ENCODE measurements at regions not wholly inside any gene's neighbourhood (a gene's known extent, or its start where the extent isn't known, plus 50 kb on each side); places are given as distances from the start of the nearest gene placed in this dataset.

DNA sequence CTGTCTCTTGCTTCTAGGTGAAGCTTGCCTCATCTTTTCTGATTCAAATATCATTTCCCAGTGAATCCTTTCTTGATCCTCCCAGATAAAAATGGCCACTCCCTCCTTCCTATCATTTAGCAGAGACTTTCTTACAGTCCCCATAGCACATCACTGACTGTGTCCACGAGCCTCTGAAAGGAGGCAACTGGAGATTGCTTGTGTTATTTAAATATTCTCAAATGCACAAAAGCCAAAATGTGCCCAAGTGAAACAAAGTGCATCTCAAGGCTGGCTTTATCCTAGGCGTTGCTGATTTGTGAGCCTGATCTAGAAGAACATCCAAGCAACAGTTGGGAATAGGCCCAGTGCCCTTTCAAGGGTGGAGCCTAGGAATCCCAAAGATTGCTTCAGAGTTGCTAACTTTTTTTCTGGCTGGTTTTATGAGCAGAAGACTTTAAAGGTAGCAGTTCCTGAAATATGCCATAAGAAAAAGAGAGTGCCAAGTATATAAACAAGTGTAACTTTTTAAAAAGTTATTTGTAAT lies 393.6 kb downstream of the CD83 start:
- ATAC-seq (ENCODE audit: insufficient read depth, low FRiP score) (no peak), DNase-seq (no peak)
- TF ChIP-seq, protein P1, sequence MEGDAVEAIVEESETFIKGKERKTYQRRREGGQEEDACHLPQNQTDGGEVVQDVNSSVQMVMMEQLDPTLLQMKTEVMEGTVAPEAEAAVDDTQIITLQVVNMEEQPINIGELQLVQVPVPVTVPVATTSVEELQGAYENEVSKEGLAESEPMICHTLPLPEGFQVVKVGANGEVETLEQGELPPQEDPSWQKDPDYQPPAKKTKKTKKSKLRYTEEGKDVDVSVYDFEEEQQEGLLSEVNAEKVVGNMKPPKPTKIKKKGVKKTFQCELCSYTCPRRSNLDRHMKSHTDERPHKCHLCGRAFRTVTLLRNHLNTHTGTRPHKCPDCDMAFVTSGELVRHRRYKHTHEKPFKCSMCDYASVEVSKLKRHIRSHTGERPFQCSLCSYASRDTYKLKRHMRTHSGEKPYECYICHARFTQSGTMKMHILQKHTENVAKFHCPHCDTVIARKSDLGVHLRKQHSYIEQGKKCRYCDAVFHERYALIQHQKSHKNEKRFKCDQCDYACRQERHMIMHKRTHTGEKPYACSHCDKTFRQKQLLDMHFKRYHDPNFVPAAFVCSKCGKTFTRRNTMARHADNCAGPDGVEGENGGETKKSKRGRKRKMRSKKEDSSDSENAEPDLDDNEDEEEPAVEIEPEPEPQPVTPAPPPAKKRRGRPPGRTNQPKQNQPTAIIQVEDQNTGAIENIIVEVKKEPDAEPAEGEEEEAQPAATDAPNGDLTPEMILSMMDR (IDR thresholded peaks at IDR 0.05; ENCODE audit: control extremely low read depth, extremely low read depth) = no peak
- 85 to 90% methylated on average over 2 of the region's 2 CpGs for WGBS, 2 donors
- Histone ChIP-seq H3K4me1 (ENCODE audit: control insufficient read depth in 5 of 5, insufficient read depth in 5 of 5, low read length in 5 of 5) (no peaks in the 10 kb centered on the region), H3K27ac (ENCODE audit: low read depth in 1 of 2, low read length in 1 of 2) (no peak overlapping the region), H3K9me3 (ENCODE audit: control insufficient read depth in 4 of 4, insufficient read depth in 3 of 4, low read length in 3 of 4) (no peaks in the 10 kb centered on the region), H3K4me3 (no peak overlapping the region), H3K27me3 (ENCODE audit: control insufficient read depth in 3 of 3, insufficient read depth in 3 of 3, low read length in 2 of 3) (no peaks in the 10 kb centered on the region), H3K36me3 (ENCODE audit: control insufficient read depth in 4 of 4, insufficient read depth in 4 of 4, low read length in 4 of 4) (no peaks in the 10 kb centered on the region), H3K9ac (ENCODE audit: insufficient read depth in 1 of 2, low read length in 2 of 2) (no peak overlapping the region)

DNA sequence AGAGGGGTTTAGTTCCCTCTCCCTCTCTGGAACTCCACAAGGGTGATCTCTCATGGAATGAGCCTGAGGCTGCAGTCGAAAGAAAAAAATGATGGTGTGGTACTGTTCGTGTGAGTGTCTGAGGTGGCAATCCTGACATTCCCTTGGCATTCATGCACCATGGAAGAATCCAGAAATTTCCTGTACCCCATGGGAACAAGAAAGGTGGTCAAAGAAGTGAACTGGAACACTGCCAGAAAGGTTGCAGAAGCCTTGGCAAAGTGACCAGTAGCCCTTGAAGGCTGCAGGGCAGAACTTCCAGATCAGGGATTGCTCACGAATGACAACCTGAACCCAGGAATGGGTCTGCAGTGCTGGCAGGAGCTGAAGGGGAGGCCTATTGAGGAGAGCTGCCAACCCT lies 394.7 kb downstream of the CD83 start:
- no peak for DNase-seq
- H3K36me3 ChIP-seq (ENCODE audit: control insufficient read depth in 4 of 4, insufficient read depth in 4 of 4, low read length in 4 of 4) = no peaks in the 10 kb centered on the region
- no peaks in the 10 kb centered on the region for H3K4me1 ChIP-seq (ENCODE audit: control insufficient read depth in 5 of 5, insufficient read depth in 5 of 5, low read length in 5 of 5)
- no peaks in the 10 kb centered on the region for H3K27me3 ChIP-seq (ENCODE audit: control insufficient read depth in 3 of 3, insufficient read depth in 3 of 3, low read length in 2 of 3)
- no peaks in the 10 kb centered on the region for H3K9me3 ChIP-seq (ENCODE audit: control insufficient read depth in 4 of 4, insufficient read depth in 3 of 4, low read length in 3 of 4)
- TF ChIP-seq, protein P1 (IDR thresholded peaks at IDR 0.05; ENCODE audit: control extremely low read depth, extremely low read depth) = no peak
- WGBS, 2 donors = 93 to 96% methylated on average over 3 of the region's 3 CpGs
- no peak overlapping the region for H3K27ac ChIP-seq (ENCODE audit: low read depth in 1 of 2, low read length in 1 of 2)
- no peak overlapping the region for H3K4me3 ChIP-seq
- no peak overlapping the region for H3K9ac ChIP-seq (ENCODE audit: insufficient read depth in 1 of 2, low read length in 2 of 2)
- ATAC-seq (ENCODE audit: insufficient read depth, low FRiP score) = no peak

DNA sequence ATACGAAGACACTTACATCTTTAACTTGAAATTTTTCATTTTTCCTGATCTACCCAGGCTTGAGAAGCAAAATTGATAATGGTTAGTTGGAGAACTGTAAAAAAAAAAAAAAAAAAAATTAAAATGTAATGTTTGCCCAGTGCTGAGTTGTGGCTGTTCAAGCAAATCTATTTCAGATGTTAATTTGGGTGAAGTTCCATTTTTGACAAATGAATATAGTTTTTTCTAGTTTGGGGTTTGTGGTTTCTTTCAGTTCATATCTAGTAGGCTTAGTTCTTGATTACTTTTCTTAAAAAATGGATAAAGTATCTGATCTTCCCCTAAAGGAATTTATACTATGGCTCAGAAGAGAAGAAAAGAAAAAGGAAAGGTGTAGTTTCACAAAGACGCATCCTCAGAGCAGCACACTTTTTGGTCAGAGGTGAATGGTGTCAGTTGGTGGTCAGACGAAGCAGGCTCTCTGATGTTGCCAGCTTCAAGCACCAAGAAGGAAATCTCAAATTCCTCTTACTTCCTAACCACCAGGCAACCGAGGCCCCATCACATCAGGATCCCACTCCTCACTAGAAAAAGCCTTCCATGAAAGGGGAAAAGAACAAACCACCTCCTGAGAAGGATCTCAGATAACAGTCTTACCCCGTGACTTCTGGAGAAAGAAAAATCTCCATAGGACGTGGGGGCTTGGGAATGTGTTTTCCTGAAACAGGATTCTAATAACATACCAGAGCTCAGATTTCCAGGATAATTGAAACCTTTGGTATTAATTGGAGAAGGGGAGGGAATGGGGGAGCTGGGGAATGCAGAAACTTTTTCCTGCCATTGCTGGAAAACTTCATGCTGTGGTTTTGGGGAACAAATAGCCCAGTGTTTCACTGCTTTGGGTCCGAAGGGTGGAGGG lies 396.2 kb downstream of the CD83 start:
- no peak overlapping the region for H3K4me3 ChIP-seq
- ATAC-seq (ENCODE audit: insufficient read depth, low FRiP score) (no peak), DNase-seq (no peak)
- no peak overlapping the region for H3K9ac ChIP-seq (ENCODE audit: insufficient read depth in 1 of 2, low read length in 2 of 2)
- no peaks in the 10 kb centered on the region for H3K4me1 ChIP-seq (ENCODE audit: control insufficient read depth in 5 of 5, insufficient read depth in 5 of 5, low read length in 5 of 5)
- no peaks in the 10 kb centered on the region for H3K27me3 ChIP-seq (ENCODE audit: control insufficient read depth in 3 of 3, insufficient read depth in 3 of 3, low read length in 2 of 3)
- no peaks in the 10 kb centered on the region for H3K9me3 ChIP-seq (ENCODE audit: control insufficient read depth in 4 of 4, insufficient read depth in 3 of 4, low read length in 3 of 4)
- H3K36me3 ChIP-seq (ENCODE audit: control insufficient read depth in 4 of 4, insufficient read depth in 4 of 4, low read length in 4 of 4) = no peaks in the 10 kb centered on the region
- no peak overlapping the region for H3K27ac ChIP-seq (ENCODE audit: low read depth in 1 of 2, low read length in 1 of 2)
- TF ChIP-seq, protein P1 (IDR thresholded peaks at IDR 0.05; ENCODE audit: control extremely low read depth, extremely low read depth) = no peak
- WGBS, 2 donors = 67 to 77% methylated on average over 7 of the region's 7 CpGs
